CD14-positive monocyte (primary cell): ENCODE measurements at regions not wholly inside any gene's neighbourhood (a gene's known extent, or its start where the extent isn't known, plus 50 kb on each side); places are given as distances from the start of the nearest gene placed in this dataset.

Experiments used
- DNase-seq, 3 donors: peaks; one replicate each; pipeline ENCODE4 v3.0.0-alpha.2; 2011 to 2022
- H2AFZ ChIP-seq: 2 replicates; pipeline ENCODE4 v1.6.0; 2012; ENCODE audit warnings: mild to moderate bottlenecking, low read depth, low read length, inconsistent platforms; ENCODE audit not compliant: insufficient read depth, poor library complexity, severe bottlenecking
- H3K27ac ChIP-seq, 2 donors: 1 replicate in 1 of 2; 2 replicates in 1 of 2; pipeline ENCODE4 v1.5.1; 2012 to 2013; ENCODE audit warnings: low read length in 2 of 2, control low read depth in 1 of 2, inconsistent platforms in 1 of 2, low read depth in 1 of 2, mild to moderate bottlenecking in 1 of 2
- H3K27me3 ChIP-seq, 2 donors: one replicate each; pipeline versions ENCODE4 v1.6.0 to v1.6.1; 2011 to 2013; ENCODE audit warnings: low read length in 2 of 2; ENCODE audit not compliant: control insufficient read depth in 2 of 2, insufficient read depth in 2 of 2
- H3K36me3 ChIP-seq, 2 donors: replicated peaks in 1 of 2; 1 replicate in 1 of 2; 2 replicates in 1 of 2; pipeline versions ENCODE4 v1.5.1 to v1.6.1; 2012 to 2013; ENCODE audit warnings: low read length in 2 of 2, control low read depth in 1 of 2, inconsistent platforms in 1 of 2, mild to moderate bottlenecking in 1 of 2; ENCODE audit not compliant: insufficient read depth in 2 of 2, control insufficient read depth in 1 of 2
- H3K4me1 ChIP-seq, 2 donors: 1 replicate in 1 of 2; 2 replicates in 1 of 2; pipeline versions ENCODE4 v1.5.1 to v1.6.1; 2012 to 2013; ENCODE audit warnings: low read length in 2 of 2, control low read depth in 1 of 2, inconsistent platforms in 1 of 2, mild to moderate bottlenecking in 1 of 2, moderate library complexity in 1 of 2; ENCODE audit not compliant: insufficient read depth in 2 of 2, control insufficient read depth in 1 of 2
- H3K4me2 ChIP-seq: replicated peaks from 2 replicates; pipeline ENCODE3; 2012; ENCODE audit warnings: low read length, moderate library complexity, mild to moderate bottlenecking; ENCODE audit not compliant: poor library complexity, severe bottlenecking; ENCODE audit errors: extremely low read depth
- H3K4me3 ChIP-seq, 3 experiments: fragments of 200-600 bp in 1 of 3; sonication (generic) in 1 of 3; replicated peaks in 1 of 3; 1 replicate in 2 of 3; 2 replicates in 1 of 3; pipeline ENCODE4 v1.5.1; 2011 to 2013; ENCODE audit warnings: low read length in 3 of 3, mild to moderate bottlenecking in 3 of 3, control low read depth in 2 of 3, low read depth in 2 of 3, inconsistent platforms in 1 of 3, moderate library complexity in 1 of 3
- H3K79me2 ChIP-seq: 2 replicates; pipeline ENCODE4 v1.6.0; 2012; ENCODE audit warnings: mild to moderate bottlenecking, control low read depth, inconsistent platforms, low read length, moderate library complexity; ENCODE audit not compliant: insufficient read depth
- H3K9ac ChIP-seq: 2 replicates; pipeline ENCODE4 v1.6.0; 2017; ENCODE audit warnings: low read length, mild to moderate bottlenecking; ENCODE audit not compliant: insufficient read depth, poor library complexity, severe bottlenecking
- H3K9me3 ChIP-seq, 2 donors: replicated peaks in 1 of 2; 1 replicate in 1 of 2; 2 replicates in 1 of 2; pipeline versions ENCODE4 v1.5.1 to v1.6.1; 2012 to 2013; ENCODE audit warnings: low read length in 2 of 2, control low read depth in 1 of 2; ENCODE audit not compliant: control insufficient read depth in 1 of 2, insufficient read depth in 1 of 2
- H4K20me1 ChIP-seq: 2 replicates; pipeline ENCODE4 v1.6.0; 2012; ENCODE audit warnings: mild to moderate bottlenecking, low read length, control low read depth, moderate library complexity; ENCODE audit not compliant: insufficient read depth
- H3K27ac Mint-ChIP-seq, 7 donors: one replicate each; pipeline ENCODE4 v1.8.0; 2020; ENCODE audit warnings: mild to moderate bottlenecking in 7 of 7, mixed read lengths in 7 of 7, moderate library complexity in 6 of 7, inconsistent platforms in 2 of 7
- H3K27me3 Mint-ChIP-seq, 3 donors: one replicate each; pipeline ENCODE4 v1.8.0; 2021 to 2022; ENCODE audit warnings: low read depth in 3 of 3, mild to moderate bottlenecking in 3 of 3, mixed read lengths in 3 of 3, moderate library complexity in 3 of 3, inconsistent platforms in 1 of 3
- H3K36me3 Mint-ChIP-seq, 2 donors: one replicate each; pipeline ENCODE4 v1.8.0; 2020; ENCODE audit warnings: mixed read lengths in 2 of 2, inconsistent platforms in 1 of 2, mild to moderate bottlenecking in 1 of 2
- H3K4me1 Mint-ChIP-seq: one replicate; pipeline ENCODE4 v1.8.0; 2020; ENCODE audit warnings: mild to moderate bottlenecking, mixed read lengths
- H3K4me3 Mint-ChIP-seq, 2 donors: one replicate each; pipeline ENCODE4 v1.8.0; 2020; ENCODE audit warnings: mild to moderate bottlenecking in 2 of 2, mixed read lengths in 2 of 2, moderate library complexity in 1 of 2
- H3K9me3 Mint-ChIP-seq, 7 donors: one replicate each; pipeline ENCODE4 v1.8.0; 2020 to 2022; ENCODE audit warnings: mixed read lengths in 7 of 7, mild to moderate bottlenecking in 6 of 7, moderate library complexity in 6 of 7, inconsistent platforms in 2 of 7
- WGBS: methylation state at CpG from one replicate; pipeline ENCODE4 v1.1.5; 2013; ENCODE audit warnings: missing lambda C conversion rate; ENCODE audit not compliant: insufficient coverage; 5-methylcytosine and 5-hydroxymethylcytosine counted together
- intact Hi-C, 2 donors: fragments of 100-400 bp; cut with micrococcal nuclease; formaldehyde crosslinking; loops; one replicate each; pipeline versions ENCODE4 v1.15.0 to v1.15.1; 2023
- TF ChIP-seq, protein P1 (sequence below): fragments of 200-600 bp; IDR thresholded peaks from one replicate; pipeline ENCODE4 v1.8.0; 2022; ENCODE audit warnings: antibody characterized with exemption, mild to moderate bottlenecking

DNA sequence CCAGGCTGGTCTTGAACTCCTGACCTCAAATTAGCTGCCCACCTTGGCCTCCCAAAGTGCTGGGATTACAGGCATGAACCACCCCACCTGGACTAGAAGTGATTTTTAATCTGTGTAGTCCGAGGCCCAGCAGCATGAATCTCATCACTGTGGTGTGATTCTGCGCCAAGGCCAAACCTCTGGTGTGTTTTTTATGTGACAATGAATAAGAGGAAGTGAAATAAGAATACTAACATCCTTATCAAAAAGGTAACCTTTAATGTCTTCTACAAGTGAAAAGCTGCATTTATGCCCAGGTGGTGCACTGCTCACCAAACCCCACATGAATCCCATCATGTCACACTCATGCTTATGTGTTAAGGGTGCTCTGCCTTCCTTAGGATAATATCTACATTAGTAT lies 77.1 kb upstream of the OR9Q1 start:
- Histone ChIP-seq H3K4me3 (no peak overlapping the region), H4K20me1 (no peaks in the 10 kb centered on the region), H2AFZ (no peak overlapping the region), H3K79me2 (no peaks in the 10 kb centered on the region), H3K27ac (no peak overlapping the region), H3K36me3 (no peaks in the 10 kb centered on the region), H3K9me3 (no peaks in the 10 kb centered on the region), H3K9ac (no peak overlapping the region), H3K4me1 (no peaks in the 10 kb centered on the region), H3K4me2 (no peak overlapping the region), H3K27me3 (no peaks in the 10 kb centered on the region)
- TF ChIP-seq, protein P1, sequence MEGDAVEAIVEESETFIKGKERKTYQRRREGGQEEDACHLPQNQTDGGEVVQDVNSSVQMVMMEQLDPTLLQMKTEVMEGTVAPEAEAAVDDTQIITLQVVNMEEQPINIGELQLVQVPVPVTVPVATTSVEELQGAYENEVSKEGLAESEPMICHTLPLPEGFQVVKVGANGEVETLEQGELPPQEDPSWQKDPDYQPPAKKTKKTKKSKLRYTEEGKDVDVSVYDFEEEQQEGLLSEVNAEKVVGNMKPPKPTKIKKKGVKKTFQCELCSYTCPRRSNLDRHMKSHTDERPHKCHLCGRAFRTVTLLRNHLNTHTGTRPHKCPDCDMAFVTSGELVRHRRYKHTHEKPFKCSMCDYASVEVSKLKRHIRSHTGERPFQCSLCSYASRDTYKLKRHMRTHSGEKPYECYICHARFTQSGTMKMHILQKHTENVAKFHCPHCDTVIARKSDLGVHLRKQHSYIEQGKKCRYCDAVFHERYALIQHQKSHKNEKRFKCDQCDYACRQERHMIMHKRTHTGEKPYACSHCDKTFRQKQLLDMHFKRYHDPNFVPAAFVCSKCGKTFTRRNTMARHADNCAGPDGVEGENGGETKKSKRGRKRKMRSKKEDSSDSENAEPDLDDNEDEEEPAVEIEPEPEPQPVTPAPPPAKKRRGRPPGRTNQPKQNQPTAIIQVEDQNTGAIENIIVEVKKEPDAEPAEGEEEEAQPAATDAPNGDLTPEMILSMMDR, result no peak
- DNase-seq, result no peak
- no peaks in the 10 kb centered on the region for H3K4me1 Mint-ChIP-seq
- no peak overlapping the region for H3K27ac Mint-ChIP-seq
- intact Hi-C loops, result no loop called here
- no CpG with 5 or more reads among the region's 2 CpGs for WGBS
- H3K4me3 Mint-ChIP-seq, result no peak overlapping the region
- peaks cover 0 to 12% (median 7%) of the 10 kb centered on the region in 7 donors for H3K9me3 Mint-ChIP-seq
- H3K27me3 Mint-ChIP-seq, result peaks cover 0 to 2% (median 1%) of the 10 kb centered on the region in 3 donors
- no peaks in the 10 kb centered on the region for H3K36me3 Mint-ChIP-seq

- peaks cover 0 to 3% (median 2%) of the 10 kb centered on the region in 7 donors for H3K9me3 Mint-ChIP-seq
- WGBS, result no CpG with 5 or more reads among the region's 2 CpGs
- TF ChIP-seq, protein P1, result no peak
- no peak for DNase-seq
- Histone ChIP-seq H3K4me1 (no peaks in the 10 kb centered on the region), H3K9me3 (no peaks in the 10 kb centered on the region), H3K36me3 (no peaks in the 10 kb centered on the region), H3K4me3 (no peak overlapping the region), H3K9ac (no peak overlapping the region), H3K79me2 (no peaks in the 10 kb centered on the region), H2AFZ (no peak overlapping the region), H3K27ac (no peak overlapping the region), H4K20me1 (no peaks in the 10 kb centered on the region), H3K27me3 (no peaks in the 10 kb centered on the region), H3K4me2 (no peak overlapping the region)
- intact Hi-C loops, result no loop called here
- H3K36me3 Mint-ChIP-seq, result no peaks in the 10 kb centered on the region
- no peaks in the 10 kb centered on the region for H3K4me1 Mint-ChIP-seq
- H3K27ac Mint-ChIP-seq, result no peak overlapping the region
- H3K27me3 Mint-ChIP-seq, result peaks cover 3 to 7% (median 4%) of the 10 kb centered on the region in 3 donors
- H3K4me3 Mint-ChIP-seq, result no peak overlapping the region
Observed at GRCh38 chr11:57964660-57965059, 59.0 kb upstream of the OR9Q1 start.
